Stimulated activated CD4-positive, alpha-beta T cell treated with anti-CD3 and anti-CD28 coated beads, TNF-alpha, amount 100 ng/mL, for 1 hour (primary cell): ENCODE measurements at regions not wholly inside any gene's neighbourhood (a gene's known extent, or its start where the extent isn't known, plus 50 kb on each side); places are given as distances from the start of the nearest gene placed in this dataset.

Experiments used
- DNase-seq, 3 donors: peaks; one replicate each; pipeline ENCODE4 v3.0.0-alpha.2; 2020; ENCODE audit warnings: low read depth in 3 of 3, low spot score in 1 of 3

DNA sequence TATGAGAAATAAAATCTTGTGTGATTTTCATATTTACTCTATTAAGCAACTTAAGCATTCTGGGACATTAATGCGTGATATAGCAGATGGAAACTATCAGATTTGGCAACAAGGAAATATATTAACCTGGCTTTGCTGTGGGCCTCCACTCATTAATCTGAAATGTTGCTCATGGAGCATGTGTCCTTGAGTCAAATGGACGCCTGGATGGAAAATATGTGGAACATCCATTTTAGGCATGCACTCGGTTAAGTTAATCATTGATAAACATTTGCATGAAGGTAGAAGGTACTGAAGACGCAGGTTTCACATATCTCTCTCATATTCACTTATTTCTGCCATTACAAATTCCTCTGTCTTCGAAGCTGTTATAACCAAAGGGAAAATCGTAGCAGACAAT is 246.1 kb downstream of the NR2F2 start:
- no peak for DNase-seq

- no peak for DNase-seq
These were observed 247.9 kb downstream of the NR2F2 start for GRCh38 chr15:96578393-96578792.

GRCh38 chr15:96581371-96581770 is 250.9 kb downstream of the NR2F2 start:
- no peak for DNase-seq

DNA sequence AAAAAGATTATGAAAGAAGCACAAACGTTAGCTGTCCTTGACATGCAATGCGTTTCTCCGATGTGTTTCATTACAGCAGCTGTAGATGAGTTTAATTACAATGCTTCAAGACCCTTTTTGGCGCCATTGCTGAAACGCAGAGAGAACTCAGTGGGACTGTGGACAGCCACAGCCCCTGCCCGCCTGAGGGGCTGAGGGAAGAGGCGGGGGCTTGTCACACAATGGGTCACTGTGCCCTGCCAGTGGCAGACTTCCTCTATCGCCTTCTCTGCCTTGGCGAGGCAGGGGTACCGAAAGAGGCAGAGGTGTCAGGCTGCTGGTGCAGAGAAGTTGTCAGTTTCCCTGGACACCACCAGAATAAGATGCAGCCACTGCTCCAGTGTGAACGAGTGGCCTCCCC is 252.0 kb downstream of the NR2F2 start:
- DNase-seq = no peak

- DNase-seq = no peak
These were observed 253.2 kb downstream of the NR2F2 start for GRCh38 chr15:96583671-96584070.

GRCh38 chr15:96585484-96586386 is 255.2 kb downstream of the NR2F2 start:
- DNase-seq = no peak

GRCh38 chr15:96586901-96587300 is 256.4 kb downstream of the NR2F2 start:
- DNase-seq = no peak

DNA sequence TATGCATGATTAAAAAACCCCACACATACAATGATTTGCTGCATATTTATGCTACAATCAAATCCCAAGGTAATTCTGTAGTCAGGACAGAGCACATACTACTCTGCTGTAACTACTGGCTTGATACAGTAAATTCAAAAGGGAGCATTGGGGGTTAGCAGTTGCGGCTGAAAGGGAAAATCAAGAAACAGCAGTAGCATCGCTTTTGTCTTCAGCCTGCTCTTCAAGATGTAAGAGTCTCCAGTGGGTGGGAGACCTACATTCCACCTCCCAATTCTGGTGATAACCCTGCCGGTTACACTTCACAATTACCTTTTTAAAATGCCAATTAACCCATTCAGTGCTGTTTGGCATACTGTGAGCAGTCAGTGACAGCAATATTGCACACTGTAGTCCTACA is 259.4 kb downstream of the NR2F2 start:
- no peak for DNase-seq

DNA sequence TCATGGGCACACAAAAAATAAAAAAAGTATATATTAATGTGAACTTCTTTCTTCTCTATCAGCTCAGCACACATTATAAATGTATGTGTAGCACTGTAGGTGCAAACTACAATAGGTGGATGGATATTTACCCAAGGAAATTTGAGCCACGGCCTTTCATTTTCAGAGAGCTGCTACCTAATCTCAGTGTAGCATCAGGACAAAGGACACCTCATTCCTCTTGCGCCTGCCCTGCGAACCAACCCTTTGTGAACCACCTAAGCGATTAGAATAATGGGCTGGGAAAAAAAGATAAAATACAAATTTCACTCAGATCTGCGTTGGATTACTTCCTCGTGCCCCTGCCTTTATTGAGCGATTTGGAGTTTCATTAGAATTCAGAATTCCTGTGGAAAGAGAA is 263.2 kb downstream of the NR2F2 start:
- no peak for DNase-seq

- DNase-seq = no peak
These were observed 265.5 kb downstream of the NR2F2 start for GRCh38 chr15:96595951-96596350.

DNA sequence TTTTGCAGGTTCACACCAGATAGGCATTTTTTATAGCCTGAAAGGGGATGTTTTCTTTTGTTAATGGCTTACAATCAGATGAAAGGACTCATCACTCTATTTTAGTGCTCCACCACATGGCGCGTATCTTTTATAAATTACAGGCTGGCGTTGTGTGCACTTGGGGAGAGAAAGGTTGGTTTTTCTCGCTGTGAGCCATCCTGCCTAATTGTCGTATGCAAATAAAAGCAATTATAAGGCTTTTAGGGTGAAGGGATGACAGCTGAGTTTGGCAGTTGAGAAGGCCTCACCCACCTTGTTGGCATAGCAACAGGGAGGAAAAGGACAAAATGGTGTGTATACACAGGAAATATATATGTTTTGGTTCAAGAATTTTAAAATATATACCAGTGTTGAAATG is 268.0 kb downstream of the NR2F2 start:
- DNase-seq = no peak

DNA sequence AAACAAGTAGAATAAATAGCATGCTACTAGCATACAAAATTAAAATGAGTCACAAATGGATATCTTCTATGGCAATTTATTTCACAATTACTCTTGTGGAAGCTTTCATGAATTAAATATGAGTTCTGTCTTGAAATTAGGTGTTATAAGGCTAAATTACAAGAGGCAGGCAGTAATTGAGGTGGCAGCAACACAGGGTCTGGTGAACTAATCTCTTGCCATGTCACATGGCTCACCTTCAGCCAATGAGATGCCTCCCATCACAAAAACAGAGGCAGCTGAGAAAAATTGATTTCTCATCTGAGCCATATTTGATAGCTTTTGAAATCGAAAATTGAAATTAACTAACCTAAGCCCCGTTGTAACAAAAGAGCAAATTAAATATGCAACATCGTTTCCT is 268.8 kb downstream of the NR2F2 start:
- no peak for DNase-seq

DNA sequence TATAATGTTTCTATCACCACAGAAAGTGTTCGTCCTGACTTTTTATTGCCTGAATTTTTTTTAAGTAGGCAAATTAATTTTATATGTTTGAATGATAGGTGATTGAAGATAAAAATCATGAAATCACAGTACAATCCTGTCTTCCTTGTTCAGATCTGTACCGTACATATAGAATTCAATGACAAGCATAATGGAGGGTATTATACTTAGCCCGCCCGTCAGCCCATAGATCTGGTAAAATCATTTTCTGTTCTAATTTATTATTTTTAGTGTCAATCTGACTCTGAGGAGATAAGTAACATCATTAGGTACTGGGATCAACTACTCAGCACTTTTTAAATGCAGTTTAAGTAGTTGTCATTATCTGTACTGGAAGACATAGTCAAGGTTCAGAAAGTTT is 269.9 kb downstream of the NR2F2 start:
- no peak for DNase-seq

DNA sequence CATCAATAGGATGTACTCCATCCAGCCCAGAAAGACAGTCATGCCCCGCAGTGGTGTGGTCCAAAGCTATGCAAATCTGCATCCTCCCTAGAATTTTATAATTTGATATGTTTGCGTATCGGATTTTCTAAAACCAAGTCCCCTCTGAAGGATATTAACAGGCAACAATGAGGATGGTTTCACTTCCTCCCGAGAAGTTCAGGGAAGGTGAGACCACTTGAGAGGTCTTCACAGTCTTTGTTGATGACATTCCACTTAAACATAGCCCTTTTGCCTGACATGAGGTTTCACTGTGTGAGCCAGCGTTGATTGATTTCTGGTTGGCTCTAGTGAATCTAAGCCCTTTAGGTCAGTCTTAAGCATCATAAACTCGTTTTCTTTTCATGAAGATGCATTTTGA is 276.1 kb downstream of the NR2F2 start:
- DNase-seq = no peak

DNA sequence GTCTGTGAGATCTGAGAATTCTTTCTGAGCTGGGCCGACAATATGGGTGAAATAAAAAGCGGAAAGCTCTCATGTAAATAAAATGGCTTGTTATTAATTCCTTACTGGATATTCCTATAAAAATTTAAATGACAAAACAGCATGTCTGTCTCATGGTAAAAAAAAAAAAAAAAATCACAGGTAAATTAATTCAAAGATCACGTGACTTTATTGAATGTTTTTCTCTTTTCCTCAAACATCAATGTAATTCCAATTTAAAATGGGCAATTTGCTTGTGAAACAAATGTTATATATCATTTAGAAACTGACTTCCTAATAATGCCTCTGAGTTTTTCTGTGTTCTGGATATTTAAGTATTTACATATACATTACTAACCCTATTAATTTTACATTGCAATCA is 280.3 kb downstream of the NR2F2 start:
- DNase-seq = no peak

DNA sequence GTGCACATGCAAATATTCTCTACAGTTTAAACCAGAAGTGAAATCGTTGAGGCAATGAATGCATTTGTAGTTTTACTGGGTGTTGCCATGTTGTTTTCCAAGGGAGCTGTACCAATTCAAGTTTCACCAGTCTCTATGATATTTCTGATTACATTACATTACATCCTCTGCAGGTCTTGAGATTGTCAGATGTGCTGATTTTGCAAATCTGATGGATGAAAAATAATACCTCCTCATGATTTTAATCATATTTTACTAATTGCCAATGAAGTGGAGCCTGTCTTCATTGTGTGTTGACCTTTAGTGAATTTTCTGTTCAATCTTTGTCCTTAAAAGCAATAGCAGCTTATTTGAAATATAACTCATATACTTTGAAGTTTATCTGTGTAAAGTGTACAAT is 282.4 kb downstream of the NR2F2 start:
- no peak for DNase-seq

DNA sequence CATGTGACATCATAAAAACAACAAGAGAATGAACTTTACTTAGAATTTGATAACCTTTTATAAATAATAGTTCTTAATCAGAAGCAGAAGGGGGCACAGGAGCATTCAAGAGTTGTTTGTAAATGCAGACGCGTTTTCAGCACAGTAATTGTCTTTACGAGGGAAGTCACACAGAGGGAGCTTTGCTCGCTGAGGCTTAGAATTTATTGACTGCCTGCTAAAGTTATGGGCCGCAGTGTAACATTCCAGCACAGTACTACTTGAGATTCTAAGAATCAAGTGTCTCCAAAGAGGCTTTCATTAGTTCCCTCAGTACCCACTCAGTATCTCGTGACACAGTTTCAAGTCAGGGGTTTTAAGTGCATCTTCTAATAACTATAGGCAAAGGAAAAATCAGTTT is 288.7 kb downstream of the NR2F2 start:
- no peak for DNase-seq

GRCh38 chr15:96622714-96623113 is 292.2 kb downstream of the NR2F2 start:
- DNase-seq = no peak

DNA sequence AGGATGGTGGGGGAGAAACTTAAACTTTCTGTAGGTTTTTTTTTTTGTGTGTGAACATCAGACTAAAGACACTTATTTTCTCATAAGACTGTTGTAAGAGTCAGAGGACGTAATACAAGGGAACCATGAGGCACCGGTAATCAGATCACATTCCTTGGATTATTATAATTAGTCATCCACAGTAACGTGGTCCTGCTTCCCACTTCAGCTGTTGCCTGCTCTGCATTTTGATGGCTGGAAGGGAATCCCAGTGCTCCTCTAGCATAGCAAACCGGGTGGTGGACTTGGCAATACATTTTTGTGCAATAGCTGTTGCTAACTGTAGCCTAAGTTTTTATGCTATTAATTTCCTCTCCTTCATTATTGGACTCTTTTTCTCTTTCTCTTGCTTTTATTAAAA is 294.8 kb downstream of the NR2F2 start:
- DNase-seq = no peak

GRCh38 chr15:96627031-96627568 is 296.6 kb downstream of the NR2F2 start:
- DNase-seq = no peak

- no peak for DNase-seq
These were observed 299.0 kb downstream of the NR2F2 start for GRCh38 chr15:96629511-96629910.

- DNase-seq = no peak
These were observed 308.3 kb downstream of the NR2F2 start for GRCh38 chr15:96638793-96639192.

- no peak for DNase-seq
These were observed 315.3 kb downstream of the NR2F2 start for GRCh38 chr15:96645796-96646195.
